ENCODE measurements at regions not wholly inside any gene's neighbourhood (a gene's known extent, or its start where the extent isn't known, plus 50 kb on each side); places are given as distances from the start of the nearest gene placed in this dataset.

DNA sequence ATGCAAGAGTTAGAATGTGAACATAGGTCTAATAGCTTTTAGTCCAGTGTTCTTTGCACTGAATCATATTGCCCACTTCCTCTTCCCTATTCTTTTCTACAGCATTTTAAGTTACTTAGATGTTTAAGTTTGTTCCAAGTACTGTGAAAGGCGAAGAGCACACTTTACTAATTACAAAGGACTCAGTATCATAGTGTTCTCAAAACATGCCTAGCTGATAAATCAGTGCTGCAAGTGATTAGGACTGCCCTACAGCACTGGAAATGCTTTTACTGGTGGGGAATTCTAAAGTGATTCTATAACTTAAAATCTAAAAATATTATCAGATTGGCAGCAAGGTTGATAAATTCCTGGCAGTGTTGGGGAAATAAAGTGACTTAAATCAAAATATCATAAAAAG, 177.9 kb upstream of the KCNN2 start:
- DNase-seq = no peak

DNA sequence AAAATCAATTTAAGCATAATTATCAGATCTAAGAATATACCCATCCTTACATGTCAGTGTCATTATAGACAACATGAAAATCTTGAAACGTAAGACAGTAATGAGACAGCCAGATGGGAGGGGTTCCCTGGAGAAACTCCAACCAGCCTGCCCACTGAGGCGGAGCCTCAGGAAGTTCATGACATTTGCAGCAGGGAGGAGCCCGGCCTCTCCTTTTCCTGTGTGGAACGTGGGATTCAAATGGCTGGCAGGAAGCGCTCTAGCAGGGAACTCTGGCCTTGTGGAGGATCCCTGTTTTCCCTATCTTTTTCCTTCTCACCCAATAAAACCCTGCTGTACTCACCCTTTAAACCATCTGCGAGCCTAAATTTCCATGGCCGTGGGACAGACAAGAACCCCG, 176.6 kb upstream of the KCNN2 start:
- DNase-seq = no peak

GRCh38 chr5:114191441-114191840, 170.4 kb upstream of the KCNN2 start:
- no peak for DNase-seq

DNA sequence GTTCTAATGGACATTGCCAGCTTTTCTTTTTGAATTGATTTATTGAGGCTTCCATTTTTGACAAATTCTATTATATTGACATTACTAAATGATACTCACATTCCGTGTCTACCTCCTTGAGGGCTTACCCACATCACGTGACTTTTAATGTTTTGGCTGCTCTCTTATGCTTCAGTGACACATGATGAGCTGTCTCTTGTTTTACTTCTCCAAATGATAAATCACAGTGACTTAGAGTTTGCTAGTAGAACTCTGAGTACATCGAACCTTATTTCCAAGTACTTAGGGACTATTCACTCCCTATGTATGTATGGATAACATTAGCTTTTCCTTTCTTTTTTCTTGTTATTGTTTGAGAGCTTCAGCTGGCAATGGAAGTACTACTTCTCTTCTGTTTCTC, 169.8 kb upstream of the KCNN2 start:
- no peak for DNase-seq

- DNase-seq = no peak
Measured at GRCh38 chr5:114201332-114201731, 160.5 kb upstream of the KCNN2 start.

DNA sequence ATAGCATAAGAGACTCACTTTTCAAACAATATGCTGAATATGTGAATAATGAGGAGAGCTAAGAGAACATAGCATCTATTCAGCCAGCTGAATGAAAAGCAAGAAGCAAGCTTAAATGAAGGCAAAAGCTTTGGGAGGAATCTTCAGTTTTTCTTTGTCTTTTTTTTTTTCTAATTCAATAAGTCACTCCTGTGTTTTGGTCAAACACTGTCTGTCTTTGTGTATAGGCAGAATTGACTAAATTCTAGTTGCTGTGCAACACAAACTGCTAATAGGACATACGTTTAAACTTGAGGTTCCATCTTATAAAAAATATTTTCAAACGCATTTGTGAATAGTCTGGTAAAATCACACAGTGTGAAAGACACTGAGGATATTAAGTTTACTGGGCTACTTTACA, 156.9 kb upstream of the KCNN2 start:
- no peak for DNase-seq

DNA sequence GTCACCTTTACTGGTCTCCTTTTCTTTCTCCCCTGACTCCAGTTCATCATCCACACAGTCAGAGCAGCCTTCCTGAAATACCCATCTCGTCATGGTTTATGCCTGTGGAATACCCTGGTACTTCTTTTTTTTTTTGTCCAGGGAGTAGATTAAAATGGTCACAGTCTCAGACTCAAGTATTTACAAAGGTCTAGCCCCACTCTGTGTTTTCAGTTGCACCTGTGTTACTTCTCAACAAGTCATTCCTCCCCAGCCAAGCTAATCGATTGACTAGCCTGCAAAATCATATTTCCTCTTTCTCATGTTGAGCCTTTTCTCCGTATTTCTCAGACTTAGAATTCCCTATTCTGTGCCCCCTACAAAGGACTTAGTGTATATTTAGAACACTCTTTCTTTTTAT, 155.2 kb upstream of the KCNN2 start:
- DNase-seq = no peak

DNA sequence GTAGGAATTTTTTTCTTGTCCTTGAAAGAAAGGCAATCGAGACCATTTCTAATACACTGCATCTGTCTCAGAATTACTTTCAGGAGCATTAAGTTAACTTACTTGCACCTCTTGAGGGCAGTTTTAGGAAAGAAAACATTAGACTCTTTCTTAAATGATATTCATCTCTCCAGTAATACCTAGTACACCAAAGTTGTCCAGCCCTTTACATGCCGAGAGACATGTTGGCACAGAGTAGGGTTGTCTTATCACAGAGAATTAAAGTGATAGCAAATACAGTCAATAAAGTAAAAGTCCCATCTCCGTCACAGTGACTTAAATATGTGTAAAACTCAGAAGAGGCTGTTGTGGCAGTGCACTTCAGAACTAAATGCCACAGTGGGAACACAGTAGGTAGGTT, 154.3 kb upstream of the KCNN2 start:
- no peak for DNase-seq

- DNase-seq = no peak
Measured at GRCh38 chr5:114208120-114208519, 153.8 kb upstream of the KCNN2 start.

- no peak for DNase-seq
Measured at GRCh38 chr5:114208588-114208987, 153.3 kb upstream of the KCNN2 start.

DNA sequence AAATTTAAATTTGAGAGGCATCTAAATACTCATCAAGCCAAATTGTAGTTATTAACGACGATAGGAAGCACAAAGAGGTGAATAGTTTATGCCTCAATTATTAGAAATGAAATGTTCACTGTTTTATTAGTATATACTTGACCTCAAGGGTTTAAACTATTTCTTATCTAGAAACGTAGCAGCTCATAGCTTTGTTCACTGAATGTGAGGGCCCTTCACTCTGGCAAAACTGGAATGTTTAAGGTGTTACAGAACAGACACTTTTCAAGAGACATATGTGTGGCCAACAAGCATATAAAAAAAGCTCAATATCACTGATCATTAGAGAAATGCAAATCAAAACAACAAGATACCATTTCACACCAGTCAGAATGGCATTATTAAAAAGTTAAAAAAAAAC, 151.2 kb upstream of the KCNN2 start:
- DNase-seq = no peak

- no peak for DNase-seq
Measured at GRCh38 chr5:114221807-114222206, 140.1 kb upstream of the KCNN2 start.

GRCh38 chr5:114223866-114224265, 138.0 kb upstream of the KCNN2 start:
- DNase-seq = peak; percentile 48

GRCh38 chr5:114237766-114238165, 124.1 kb upstream of the KCNN2 start:
- DNase-seq = peak; percentile 19

DNA sequence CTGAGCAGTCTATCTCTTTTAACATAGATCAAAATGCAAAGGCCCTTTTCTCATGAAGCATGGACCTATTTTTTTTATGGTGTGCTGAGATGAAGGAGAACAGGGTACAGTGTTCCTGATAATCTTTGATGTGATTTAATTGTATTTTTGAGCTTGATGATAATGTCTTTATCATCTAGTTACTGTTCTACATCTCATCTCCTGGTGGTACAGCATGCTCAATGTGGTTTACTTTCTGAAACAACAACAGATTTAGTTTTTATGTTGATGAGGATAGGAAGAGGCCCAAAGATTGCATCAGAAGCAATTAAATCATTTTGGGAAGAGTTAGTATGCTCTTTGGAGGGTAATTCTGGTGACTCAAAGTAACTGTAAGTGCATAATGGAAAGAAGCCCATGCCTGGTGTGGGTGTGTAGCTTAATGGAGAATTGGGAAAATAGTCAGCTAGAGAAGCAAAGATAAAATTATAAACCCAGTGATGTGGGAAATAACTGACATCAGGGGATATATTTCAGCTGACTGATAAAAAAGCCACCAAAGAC, 123.0 kb upstream of the KCNN2 start:
- DNase-seq = no peak

DNA sequence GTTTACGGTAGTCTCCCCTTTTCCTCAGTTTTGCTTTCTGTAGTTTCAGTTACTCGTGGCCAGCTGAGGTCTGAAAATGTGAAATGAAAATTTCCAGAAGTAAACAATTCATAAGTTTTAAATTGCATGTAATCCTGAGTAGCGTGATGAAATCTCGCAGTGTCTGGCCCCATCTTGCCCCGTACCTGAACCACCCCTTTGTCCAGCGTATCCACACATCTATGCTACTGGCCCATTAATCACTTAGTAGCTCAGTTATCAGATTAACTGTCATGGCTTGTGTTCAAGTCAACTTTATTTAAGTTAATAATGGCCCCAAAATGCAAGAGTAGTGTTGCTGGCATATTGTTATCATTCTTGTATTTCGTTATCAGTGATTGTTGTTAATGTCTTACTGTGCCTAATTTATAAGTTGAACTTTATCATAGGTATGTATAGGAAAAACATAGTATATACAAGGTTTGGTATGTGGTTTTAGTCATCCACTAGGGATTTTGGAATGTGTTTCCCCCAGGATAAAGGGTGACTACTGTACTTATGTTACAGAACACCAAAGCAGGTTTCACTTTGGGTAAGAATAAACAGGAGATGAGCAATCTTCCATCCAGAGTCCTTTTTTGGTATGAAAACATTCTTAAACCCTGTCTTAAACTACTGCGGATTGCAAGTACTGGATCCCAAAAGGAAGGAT, 118.4 kb upstream of the KCNN2 start:
- no peak for DNase-seq

DNA sequence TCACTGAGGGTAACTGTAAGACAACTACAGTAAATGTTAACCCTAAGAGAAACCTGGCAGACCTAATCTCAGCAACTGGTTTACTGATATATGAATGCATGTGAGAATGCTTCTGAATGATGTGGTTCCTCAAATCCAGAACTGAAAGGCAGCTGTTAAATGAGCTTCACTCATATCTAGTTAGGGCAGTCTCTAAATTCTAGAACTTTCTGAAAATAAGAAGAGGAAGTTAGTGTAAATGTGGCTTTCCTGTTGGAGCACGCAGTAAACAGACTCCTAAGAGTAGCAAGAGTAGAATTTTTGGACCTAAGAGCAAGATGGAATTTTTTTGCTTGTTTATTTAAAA, 117.9 kb upstream of the KCNN2 start:
- no peak for DNase-seq

DNA sequence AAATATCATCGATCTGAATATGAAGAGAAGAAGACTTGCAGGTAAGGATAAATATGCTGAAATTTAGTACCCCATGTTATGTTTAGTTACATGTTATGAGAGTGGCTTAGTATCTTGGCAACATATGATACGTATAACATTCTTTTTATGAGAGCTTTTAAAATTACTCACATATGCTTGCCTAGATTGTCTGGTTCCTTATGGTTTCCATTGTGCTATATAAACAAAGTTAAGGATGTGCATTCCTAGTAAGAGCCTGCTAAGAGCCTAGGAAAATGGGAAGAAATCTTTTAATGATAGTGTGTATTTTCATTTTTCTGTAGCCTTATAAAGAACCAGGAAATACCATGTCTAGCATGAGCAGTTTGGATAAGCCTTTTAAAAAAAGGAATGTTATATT, 112.0 kb upstream of the KCNN2 start:
- no peak for DNase-seq

DNA sequence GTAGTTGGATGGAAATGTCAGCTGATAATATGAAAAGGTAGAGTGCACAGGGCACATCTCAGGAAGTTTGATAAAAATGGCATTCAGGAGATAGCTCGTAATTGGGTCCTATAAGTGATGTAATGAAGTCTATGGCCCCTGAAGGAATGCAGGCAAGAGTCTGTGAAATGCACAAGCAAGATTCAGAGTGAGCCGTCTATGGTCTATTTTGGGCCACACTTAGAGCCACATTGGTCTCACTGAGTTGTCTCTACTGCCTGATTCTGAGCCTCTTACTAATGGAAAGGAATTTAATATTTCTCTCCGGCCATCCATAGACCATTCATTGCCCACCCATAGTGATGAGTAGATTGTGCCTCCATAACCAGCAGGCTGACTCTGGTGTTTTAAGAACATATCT, 111.3 kb upstream of the KCNN2 start:
- no peak for DNase-seq

- DNase-seq = no peak
Measured at GRCh38 chr5:114252226-114252625, 109.6 kb upstream of the KCNN2 start.

GRCh38 chr5:114255260-114255659, 106.6 kb upstream of the KCNN2 start:
- DNase-seq = no peak

GRCh38 chr5:114261989-114262388, 99.9 kb upstream of the KCNN2 start:
- no peak for DNase-seq

DNA sequence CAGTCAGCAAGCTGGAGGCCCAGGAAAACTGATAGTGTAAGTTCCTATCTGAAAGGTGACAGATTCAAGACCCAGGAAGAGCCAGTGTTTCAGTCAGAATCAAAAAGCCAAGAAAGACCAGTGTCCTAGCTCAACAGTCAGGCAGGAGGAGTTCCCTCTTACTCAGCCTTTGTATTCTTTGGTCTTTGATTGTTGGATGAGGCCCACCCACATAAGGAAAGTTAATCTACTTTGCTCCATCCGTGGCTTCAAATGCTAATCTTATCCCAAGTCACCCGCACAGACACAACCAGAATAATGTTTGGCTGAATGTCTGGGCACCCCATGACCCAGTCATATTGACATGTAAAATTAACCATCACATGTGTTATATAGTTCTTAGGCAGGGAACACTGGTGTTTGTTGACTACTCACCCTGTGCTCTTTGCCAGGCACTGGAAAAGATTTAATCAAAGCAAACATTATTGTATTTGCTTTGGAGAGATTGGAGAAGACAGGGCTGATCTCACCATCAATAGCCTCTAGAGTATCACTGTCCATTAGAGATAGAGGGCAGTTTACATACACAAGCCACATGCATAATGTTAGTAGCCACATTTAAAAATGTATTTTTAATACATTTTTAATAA, 96.3 kb upstream of the KCNN2 start:
- no peak for DNase-seq

DNA sequence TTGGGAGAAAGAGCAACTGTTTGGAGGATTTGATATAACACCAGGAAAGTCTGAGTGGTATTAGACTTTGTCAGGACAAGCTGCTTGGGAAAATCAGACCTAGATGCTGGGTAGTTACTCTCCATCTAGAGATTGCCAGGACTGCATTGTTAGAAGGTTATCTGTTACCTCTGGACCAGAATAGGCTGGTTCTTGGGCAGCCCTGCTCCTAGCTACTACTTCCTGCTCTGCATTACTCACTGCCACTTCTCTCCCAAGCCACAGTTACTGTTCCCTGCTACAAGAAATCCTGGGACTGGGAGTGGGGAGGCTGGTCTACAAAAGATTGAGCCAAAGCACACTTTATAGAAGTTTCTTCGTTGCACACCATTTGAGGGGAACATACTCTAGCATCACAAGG, 95.5 kb upstream of the KCNN2 start:
- no peak for DNase-seq

- no peak for DNase-seq
Measured at GRCh38 chr5:114296191-114296590, 65.7 kb upstream of the KCNN2 start.
